ENCODE measurements at regions not wholly inside any gene's neighbourhood (a gene's known extent, or its start where the extent isn't known, plus 50 kb on each side); places are given as distances from the start of the nearest gene placed in this dataset.

DNA sequence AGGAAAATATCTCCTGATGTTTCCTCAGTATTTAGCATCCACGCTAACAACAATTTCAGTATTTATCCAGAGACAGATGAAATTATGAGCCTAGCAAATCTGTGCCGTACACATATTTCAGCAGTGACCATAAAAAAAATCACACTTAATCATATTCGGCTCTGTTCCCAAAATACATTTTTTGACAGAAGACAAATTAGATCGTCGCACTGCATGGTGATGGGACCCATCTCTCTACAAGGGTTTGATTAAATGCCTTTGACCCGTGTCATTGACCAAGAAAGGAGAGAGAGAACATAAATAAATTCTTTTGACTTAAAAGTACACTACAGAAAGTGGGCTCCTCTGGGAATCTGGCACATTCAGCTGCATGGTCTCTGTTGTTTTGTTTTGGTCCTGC lies 215.3 kb upstream of the SEMA6D start:
- TF ChIP-seq EZH2 (IDR thresholded peaks at IDR 0.05; ENCODE audit: borderline replicate concordance, insufficient read depth, low read depth, low read length, poor library complexity, severe bottlenecking), result no peak
- TF ChIP-seq, protein P1, sequence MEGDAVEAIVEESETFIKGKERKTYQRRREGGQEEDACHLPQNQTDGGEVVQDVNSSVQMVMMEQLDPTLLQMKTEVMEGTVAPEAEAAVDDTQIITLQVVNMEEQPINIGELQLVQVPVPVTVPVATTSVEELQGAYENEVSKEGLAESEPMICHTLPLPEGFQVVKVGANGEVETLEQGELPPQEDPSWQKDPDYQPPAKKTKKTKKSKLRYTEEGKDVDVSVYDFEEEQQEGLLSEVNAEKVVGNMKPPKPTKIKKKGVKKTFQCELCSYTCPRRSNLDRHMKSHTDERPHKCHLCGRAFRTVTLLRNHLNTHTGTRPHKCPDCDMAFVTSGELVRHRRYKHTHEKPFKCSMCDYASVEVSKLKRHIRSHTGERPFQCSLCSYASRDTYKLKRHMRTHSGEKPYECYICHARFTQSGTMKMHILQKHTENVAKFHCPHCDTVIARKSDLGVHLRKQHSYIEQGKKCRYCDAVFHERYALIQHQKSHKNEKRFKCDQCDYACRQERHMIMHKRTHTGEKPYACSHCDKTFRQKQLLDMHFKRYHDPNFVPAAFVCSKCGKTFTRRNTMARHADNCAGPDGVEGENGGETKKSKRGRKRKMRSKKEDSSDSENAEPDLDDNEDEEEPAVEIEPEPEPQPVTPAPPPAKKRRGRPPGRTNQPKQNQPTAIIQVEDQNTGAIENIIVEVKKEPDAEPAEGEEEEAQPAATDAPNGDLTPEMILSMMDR (IDR thresholded peaks at IDR 0.05), result no peak
- Mint-ChIP-seq H3K4me3 (no peak overlapping the region), H3K4me1 (peaks cover 11% of the 10 kb centered on the region), H3K27ac (no peak overlapping the region), H3K9me3 (ENCODE audit: insufficient read depth) (no peaks in the 10 kb centered on the region), H3K27me3 (peaks cover 3% of the 10 kb centered on the region)
- Histone ChIP-seq H3K9me3 (ENCODE audit: control extremely low read depth in 1 of 3, control insufficient read depth in 2 of 3, insufficient read depth in 1 of 3, low read length in 2 of 3) (no peaks in the 10 kb centered on the region), H3K9ac (ENCODE audit: low read length) (no peak overlapping the region), H3K79me2 (ENCODE audit: control insufficient read depth, insufficient read depth, low read length) (no peaks in the 10 kb centered on the region), H3K36me3 (replicated peaks in 1 of 2; ENCODE audit: control extremely low read depth in 1 of 2, control insufficient read depth in 1 of 2, extremely low read depth in 1 of 2, insufficient read depth in 2 of 2, low read length in 1 of 2) (no peaks in the 10 kb centered on the region), H3K27me3 (replicated peaks in 1 of 4; ENCODE audit: control extremely low read depth in 1 of 4, control insufficient read depth in 3 of 4, insufficient read depth in 4 of 4, low read length in 3 of 4) (no peaks in the 10 kb centered on the region), H2AFZ (ENCODE audit: insufficient read depth, low read depth, low read length, poor library complexity, severe bottlenecking) (no peak overlapping the region), H3K27ac (ENCODE audit: low read length in 2 of 2) (no peak overlapping the region), H4K20me1 (ENCODE audit: control insufficient read depth, insufficient read depth, low read length, poor library complexity, severe bottlenecking) (no peaks in the 10 kb centered on the region), H3K4me2 (replicated peaks; ENCODE audit: low read depth, low read length, poor library complexity, severe bottlenecking) (no peak overlapping the region), H3K4me3 (ENCODE audit: control extremely low read depth in 1 of 5, extremely low read depth in 1 of 5, insufficient read depth in 1 of 5, low read depth in 2 of 5, low read length in 4 of 5) (no peak overlapping the region), H3K4me1 (ENCODE audit: control insufficient read depth in 2 of 2, insufficient read depth in 2 of 2, low read length in 2 of 2) (peaks cover 7 to 8% of the 10 kb centered on the region in 2 donors)
- intact Hi-C loops (cut with micrococcal nuclease), result no loop called here
- ChIA-PET POLR2A (no interaction called here), CTCF (no interaction called here)
- DNase-seq (no peak), ATAC-seq (ENCODE audit: low read depth) (no peak)
- WGBS (ENCODE audit: insufficient coverage), result 100% methylated on average over 2 of the region's 6 CpGs

DNA sequence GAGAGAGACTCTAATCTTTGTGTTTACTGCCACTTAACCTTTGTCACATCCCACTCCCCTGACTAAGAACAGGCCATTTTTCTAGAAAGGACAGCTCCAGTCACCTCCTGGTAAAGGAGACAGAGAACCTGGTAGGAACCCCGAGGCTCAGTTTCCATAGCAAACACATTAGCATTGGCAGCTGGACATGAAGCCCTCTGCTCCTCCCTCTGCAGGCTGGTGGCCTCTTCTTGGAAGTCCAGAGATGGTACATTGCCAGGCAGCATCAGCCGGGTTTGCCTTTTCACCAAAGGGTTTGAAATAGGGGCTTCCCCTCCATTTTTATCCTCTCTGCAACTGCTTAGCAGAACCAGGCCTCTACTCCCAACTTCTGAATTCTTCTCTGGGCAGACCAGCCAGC lies 213.4 kb upstream of the SEMA6D start:
- H3K9me3 ChIP-seq (ENCODE audit: control extremely low read depth in 1 of 3, control insufficient read depth in 2 of 3, insufficient read depth in 1 of 3, low read length in 2 of 3), result no peaks in the 10 kb centered on the region
- no peaks in the 10 kb centered on the region for H3K36me3 ChIP-seq (replicated peaks in 1 of 2; ENCODE audit: control extremely low read depth in 1 of 2, control insufficient read depth in 1 of 2, extremely low read depth in 1 of 2, insufficient read depth in 2 of 2, low read length in 1 of 2)
- Mint-ChIP-seq H3K4me1 (peaks cover 11% of the 10 kb centered on the region), H3K27me3 (peaks cover 3% of the 10 kb centered on the region), H3K9me3 (ENCODE audit: insufficient read depth) (no peaks in the 10 kb centered on the region), H3K27ac (no peak overlapping the region), H3K4me3 (no peak overlapping the region)
- POLR2A ChIA-PET, result no interaction called here
- TF ChIP-seq, protein P1 (IDR thresholded peaks at IDR 0.05), result no peak
- TF ChIP-seq EZH2 (IDR thresholded peaks at IDR 0.05; ENCODE audit: borderline replicate concordance, insufficient read depth, low read depth, low read length, poor library complexity, severe bottlenecking), result no peak
- no peaks in the 10 kb centered on the region for H3K79me2 ChIP-seq (ENCODE audit: control insufficient read depth, insufficient read depth, low read length)
- WGBS (ENCODE audit: insufficient coverage), result 71% methylated on average over 2 of the region's 2 CpGs
- no peaks in the 10 kb centered on the region for H3K27me3 ChIP-seq (replicated peaks in 1 of 4; ENCODE audit: control extremely low read depth in 1 of 4, control insufficient read depth in 3 of 4, insufficient read depth in 4 of 4, low read length in 3 of 4)
- DNase-seq (no peak), ATAC-seq (ENCODE audit: low read depth) (no peak)
- H3K4me3 ChIP-seq (ENCODE audit: control extremely low read depth in 1 of 5, extremely low read depth in 1 of 5, insufficient read depth in 1 of 5, low read depth in 2 of 5, low read length in 4 of 5), result no peak overlapping the region
- no peak overlapping the region for H2AFZ ChIP-seq (ENCODE audit: insufficient read depth, low read depth, low read length, poor library complexity, severe bottlenecking)
- intact Hi-C loops (cut with micrococcal nuclease), result no loop called here
- H3K4me1 ChIP-seq (ENCODE audit: control insufficient read depth in 2 of 2, insufficient read depth in 2 of 2, low read length in 2 of 2), result peaks cover 7 to 8% of the 10 kb centered on the region in 2 donors
- H3K4me2 ChIP-seq (replicated peaks; ENCODE audit: low read depth, low read length, poor library complexity, severe bottlenecking), result no peak overlapping the region
- H3K9ac ChIP-seq (ENCODE audit: low read length), result no peak overlapping the region
- CTCF ChIA-PET, result no interaction called here
- no peak overlapping the region for H3K27ac ChIP-seq (ENCODE audit: low read length in 2 of 2)
- no peaks in the 10 kb centered on the region for H4K20me1 ChIP-seq (ENCODE audit: control insufficient read depth, insufficient read depth, low read length, poor library complexity, severe bottlenecking)

All from B cell (primary cell).